GM06990 (cell line): ENCODE measurements at regions not wholly inside any gene's neighbourhood (a gene's known extent, or its start where the extent isn't known, plus 50 kb on each side); places are given as distances from the start of the nearest gene placed in this dataset.

Experiments used
- DNase-seq: peaks from one replicate; pipeline ENCODE4 v3.0.0-alpha.2; 2011; ENCODE audit not compliant: insufficient read length; ENCODE audit errors: extremely low read depth
- H3K27me3 ChIP-seq: replicated peaks from 2 replicates; pipeline ENCODE4 v1.6.0; 2011; ENCODE audit warnings: low read length; ENCODE audit not compliant: control insufficient read depth, insufficient read depth
- H3K36me3 ChIP-seq: 2 replicates; pipeline ENCODE4 v1.5.1; 2011; ENCODE audit warnings: low read length; ENCODE audit not compliant: control insufficient read depth, insufficient read depth
- H3K4me3 ChIP-seq: replicated peaks from 2 replicates; pipeline ENCODE4 v1.5.1; 2011; ENCODE audit warnings: low read depth, mild to moderate bottlenecking, control low read depth, low read length
- TF ChIP-seq, protein P1 (sequence below): IDR thresholded peaks from 2 replicates; pipeline ENCODE4 v1.5.1; 2011; ENCODE audit warnings: low read length, control low read depth, mild to moderate bottlenecking, inconsistent platforms; ENCODE audit not compliant: insufficient read depth, poor library complexity, severe bottlenecking

GRCh38 chrX:98057176-98057575, 1173.5 kb downstream of the RPA4 start:
- no peaks in the 10 kb centered on the region for H3K27me3 ChIP-seq
- H3K36me3 ChIP-seq: no peaks in the 10 kb centered on the region
- H3K4me3 ChIP-seq: no peak overlapping the region
- TF ChIP-seq, protein P1, sequence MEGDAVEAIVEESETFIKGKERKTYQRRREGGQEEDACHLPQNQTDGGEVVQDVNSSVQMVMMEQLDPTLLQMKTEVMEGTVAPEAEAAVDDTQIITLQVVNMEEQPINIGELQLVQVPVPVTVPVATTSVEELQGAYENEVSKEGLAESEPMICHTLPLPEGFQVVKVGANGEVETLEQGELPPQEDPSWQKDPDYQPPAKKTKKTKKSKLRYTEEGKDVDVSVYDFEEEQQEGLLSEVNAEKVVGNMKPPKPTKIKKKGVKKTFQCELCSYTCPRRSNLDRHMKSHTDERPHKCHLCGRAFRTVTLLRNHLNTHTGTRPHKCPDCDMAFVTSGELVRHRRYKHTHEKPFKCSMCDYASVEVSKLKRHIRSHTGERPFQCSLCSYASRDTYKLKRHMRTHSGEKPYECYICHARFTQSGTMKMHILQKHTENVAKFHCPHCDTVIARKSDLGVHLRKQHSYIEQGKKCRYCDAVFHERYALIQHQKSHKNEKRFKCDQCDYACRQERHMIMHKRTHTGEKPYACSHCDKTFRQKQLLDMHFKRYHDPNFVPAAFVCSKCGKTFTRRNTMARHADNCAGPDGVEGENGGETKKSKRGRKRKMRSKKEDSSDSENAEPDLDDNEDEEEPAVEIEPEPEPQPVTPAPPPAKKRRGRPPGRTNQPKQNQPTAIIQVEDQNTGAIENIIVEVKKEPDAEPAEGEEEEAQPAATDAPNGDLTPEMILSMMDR: no peak
- no peak for DNase-seq

- TF ChIP-seq, protein P1: no peak
- DNase-seq: no peak
- Histone ChIP-seq H3K4me3 (no peak overlapping the region), H3K27me3 (no peaks in the 10 kb centered on the region), H3K36me3 (no peaks in the 10 kb centered on the region)
Measured at GRCh38 chrX:98065151-98065550, 1181.4 kb downstream of the RPA4 start.

- TF ChIP-seq, protein P1: no peak
- Histone ChIP-seq H3K27me3 (no peaks in the 10 kb centered on the region), H3K4me3 (no peak overlapping the region), H3K36me3 (no peaks in the 10 kb centered on the region)
- no peak for DNase-seq
Measured at GRCh38 chrX:98067611-98068010, 1183.9 kb downstream of the RPA4 start.

- TF ChIP-seq, protein P1: no peak
- Histone ChIP-seq H3K36me3 (no peaks in the 10 kb centered on the region), H3K4me3 (no peak overlapping the region), H3K27me3 (no peaks in the 10 kb centered on the region)
- no peak for DNase-seq
Measured at GRCh38 chrX:98068024-98068580, 1184.4 kb downstream of the RPA4 start.

GRCh38 chrX:98071331-98071730, 1187.6 kb downstream of the RPA4 start:
- Histone ChIP-seq H3K4me3 (no peak overlapping the region), H3K36me3 (no peaks in the 10 kb centered on the region), H3K27me3 (no peaks in the 10 kb centered on the region)
- TF ChIP-seq, protein P1: no peak
- no peak for DNase-seq

- H3K4me3 ChIP-seq: no peak overlapping the region
- TF ChIP-seq, protein P1: no peak
- no peaks in the 10 kb centered on the region for H3K27me3 ChIP-seq
- no peaks in the 10 kb centered on the region for H3K36me3 ChIP-seq
- no peak for DNase-seq
Measured at GRCh38 chrX:98077440-98077839, 1193.7 kb downstream of the RPA4 start.
